ENCODE measurements at regions not wholly inside any gene's neighbourhood (a gene's known extent, or its start where the extent isn't known, plus 50 kb on each side); places are given as distances from the start of the nearest gene placed in this dataset.

GRCh38 chr22:47696776-47697175 is 934.3 kb downstream of the TBC1D22A start:
- TF ChIP-seq CTCF (IDR thresholded peaks at IDR 0.05) (no peak), POLR2A (IDR thresholded peaks at IDR 0.05) (no peak)

All from esophagus squamous epithelium (tissue), 4 donors.